Activated CD8-positive, alpha-beta T cell treated with anti-CD3 and anti-CD28 coated beads, Interleukin-2, amount 10 ng/mL, durations not matched to agents 7 days and 5 days (primary cell): ENCODE measurements at regions not wholly inside any gene's neighbourhood (a gene's known extent, or its start where the extent isn't known, plus 50 kb on each side); places are given as distances from the start of the nearest gene placed in this dataset.

Experiments
- ATAC-seq: fragments of 150-1000 bp; cut with Tn5 transposase; one replicate; pipeline ENCODE4 v1.10.0; 2021; ENCODE audit warnings: moderate library complexity
- CTCF ChIA-PET: fragments of 350-600 bp; sonication (Branson Sonifier 250); formaldehyde crosslinking; loops from one replicate; lab custom pipeline; 2021; ENCODE audit warnings: antibody characterized with exemption; lab: Charles Lee
- POLR2A ChIA-PET: fragments of 350-600 bp; sonication (Branson Sonifier 250); formaldehyde crosslinking; loops from one replicate; lab custom pipeline; 2021; ENCODE audit warnings: antibody characterized with exemption; lab: Charles Lee
- DNase-seq: peaks from one replicate; pipeline ENCODE4 v3.0.0-alpha.2; 2020
- H3K27ac Mint-ChIP-seq: one replicate; pipeline ENCODE4 v1.8.0; 2021; ENCODE audit warnings: mild to moderate bottlenecking, mixed read lengths
- H3K27me3 Mint-ChIP-seq: one replicate; pipeline ENCODE4 v1.8.0; 2021; ENCODE audit warnings: low read depth, mixed read lengths
- H3K36me3 Mint-ChIP-seq: one replicate; pipeline ENCODE4 v1.8.0; 2021; ENCODE audit warnings: low read depth, mixed read lengths
- H3K4me1 Mint-ChIP-seq: one replicate; pipeline ENCODE4 v1.8.0; 2021; ENCODE audit warnings: low read depth, mixed read lengths
- H3K4me3 Mint-ChIP-seq: one replicate; pipeline ENCODE4 v1.8.0; 2021; ENCODE audit warnings: mild to moderate bottlenecking, mixed read lengths
- H3K9me3 Mint-ChIP-seq: one replicate; pipeline ENCODE4 v1.8.0; 2022; ENCODE audit warnings: mixed read lengths; ENCODE audit not compliant: insufficient read depth

DNA sequence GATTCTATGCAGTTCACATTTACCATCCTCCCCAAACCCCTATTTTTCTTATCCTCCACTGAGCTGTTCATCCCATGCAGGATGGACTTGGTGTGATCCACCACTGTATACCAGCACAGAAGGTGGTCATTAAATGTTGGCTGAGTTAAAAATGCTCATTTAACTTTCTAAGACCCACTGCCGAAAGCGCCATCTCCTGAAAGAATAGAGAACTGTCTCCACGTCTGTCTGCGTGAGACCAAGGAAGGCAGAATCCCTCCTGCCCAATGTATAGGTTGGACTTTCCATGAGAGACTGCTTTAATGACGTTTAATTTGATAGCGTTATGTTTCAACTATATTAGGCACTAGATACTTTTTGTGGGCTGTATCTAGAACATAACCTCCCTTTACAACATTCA lies 124.3 kb downstream of the GPAM start:
- Mint-ChIP-seq H3K27ac (no peak overlapping the region), H3K4me3 (no peak overlapping the region), H3K9me3 (no peaks in the 10 kb centered on the region), H3K36me3 (no peaks in the 10 kb centered on the region), H3K4me1 (no peaks in the 10 kb centered on the region), H3K27me3 (no peaks in the 10 kb centered on the region)
- ATAC-seq (no peak), DNase-seq (no peak)
- POLR2A ChIA-PET, result no interaction called here
- CTCF ChIA-PET, result no interaction called here

DNA sequence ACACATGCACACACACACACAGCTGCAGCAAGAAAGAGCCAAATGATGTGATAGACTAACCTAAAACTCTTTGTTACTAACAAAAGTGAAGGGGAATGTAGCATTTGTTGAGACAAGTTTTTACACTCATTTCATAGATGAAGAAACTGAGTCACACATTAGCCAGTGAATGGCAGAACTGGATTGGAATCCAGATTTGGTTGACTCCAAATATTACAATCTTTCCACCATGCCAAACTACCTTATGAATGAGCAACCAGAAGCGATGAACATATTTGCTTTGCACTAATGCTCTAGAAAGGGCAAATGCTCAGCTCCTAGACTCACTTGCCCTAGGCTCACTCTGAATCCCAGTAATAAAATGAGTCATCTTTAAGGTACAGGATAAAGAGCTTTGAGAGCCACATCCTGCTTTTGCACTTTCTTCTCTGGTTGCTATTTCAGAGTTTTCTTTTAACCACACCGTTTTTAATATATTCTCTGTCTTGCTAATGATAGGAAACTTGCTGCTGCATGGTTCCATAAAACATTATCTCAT lies 111.9 kb downstream of the GPAM start:
- CTCF ChIA-PET, result no interaction called here
- POLR2A ChIA-PET, result no interaction called here

DNA sequence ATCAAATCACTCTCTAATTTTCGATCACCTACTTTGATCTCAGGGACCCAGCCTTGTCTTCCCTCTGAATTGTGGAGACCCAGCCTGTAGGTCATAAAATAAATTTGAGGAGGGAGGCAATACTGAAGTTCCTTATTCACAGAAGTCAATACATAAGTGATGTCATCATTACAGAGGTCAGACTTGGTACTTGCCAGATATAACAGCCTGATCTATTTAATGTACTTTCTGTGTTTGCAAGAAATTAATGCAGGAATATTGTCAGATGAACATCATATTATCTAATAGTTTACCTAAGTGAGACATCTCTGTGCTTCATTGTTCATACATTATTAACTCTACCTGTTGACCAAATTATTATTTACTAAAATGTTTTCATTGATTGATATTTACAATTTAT lies 105.6 kb downstream of the GPAM start:
- ChIA-PET CTCF (no interaction called here), POLR2A (no interaction called here)
- H3K36me3 Mint-ChIP-seq, result no peaks in the 10 kb centered on the region
- no peaks in the 10 kb centered on the region for H3K27me3 Mint-ChIP-seq
- no peak overlapping the region for H3K4me3 Mint-ChIP-seq
- ATAC-seq (no peak), DNase-seq (no peak)
- H3K9me3 Mint-ChIP-seq, result no peaks in the 10 kb centered on the region
- no peaks in the 10 kb centered on the region for H3K4me1 Mint-ChIP-seq
- H3K27ac Mint-ChIP-seq, result no peak overlapping the region

More for the DNA sequence above, 111.9 kb downstream of the GPAM start:
- H3K36me3 Mint-ChIP-seq, result no peaks in the 10 kb centered on the region
- no peaks in the 10 kb centered on the region for H3K4me1 Mint-ChIP-seq
- H3K9me3 Mint-ChIP-seq, result no peaks in the 10 kb centered on the region
- no peak overlapping the region for H3K4me3 Mint-ChIP-seq
- DNase-seq, result no peak
- H3K27ac Mint-ChIP-seq, result no peak overlapping the region
- no peaks in the 10 kb centered on the region for H3K27me3 Mint-ChIP-seq
- no peak for ATAC-seq

DNA sequence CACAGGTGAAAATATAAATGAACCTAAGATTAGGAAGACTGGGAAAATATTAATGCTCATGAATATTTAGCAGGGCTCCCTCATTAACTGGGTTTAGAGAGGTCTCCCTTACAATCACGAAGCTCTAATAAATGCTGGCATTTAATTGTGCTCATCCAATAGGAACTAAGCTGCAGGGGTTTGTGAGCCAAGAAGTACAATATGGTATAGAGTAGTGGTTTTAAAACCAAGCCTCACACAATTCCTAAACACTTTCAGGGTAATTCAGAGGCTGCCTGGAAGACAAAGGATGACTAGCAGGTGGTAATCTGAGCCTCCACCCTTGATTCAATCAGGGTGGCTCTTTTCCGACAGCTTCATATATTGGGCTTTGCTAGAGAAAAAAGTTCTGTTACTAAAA lies 103.3 kb downstream of the GPAM start:
- H3K4me1 Mint-ChIP-seq, result no peaks in the 10 kb centered on the region
- ChIA-PET CTCF (no interaction called here), POLR2A (no interaction called here)
- ATAC-seq, result no peak
- no peaks in the 10 kb centered on the region for H3K27me3 Mint-ChIP-seq
- H3K9me3 Mint-ChIP-seq, result no peaks in the 10 kb centered on the region
- no peak for DNase-seq
- no peak overlapping the region for H3K27ac Mint-ChIP-seq
- H3K36me3 Mint-ChIP-seq, result no peaks in the 10 kb centered on the region
- H3K4me3 Mint-ChIP-seq, result no peak overlapping the region

DNA sequence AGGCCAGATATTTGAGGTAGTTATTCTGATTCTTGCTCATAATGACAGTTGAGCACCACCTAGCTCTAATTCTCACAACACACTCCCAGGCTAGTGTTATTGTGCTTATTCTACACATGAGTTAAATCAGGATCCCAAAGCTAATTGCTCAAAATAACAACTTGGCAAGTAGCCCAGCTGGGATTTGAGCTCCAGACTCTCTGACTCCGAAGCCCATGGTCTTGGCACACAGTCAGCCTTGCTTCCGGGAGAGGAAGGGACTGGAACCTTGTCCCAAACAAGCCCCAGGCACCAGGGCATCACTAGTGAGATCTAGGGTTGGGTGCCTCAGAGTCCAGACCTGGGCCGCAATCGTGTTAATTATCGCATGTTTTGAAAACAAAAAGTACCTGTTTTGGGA lies 101.4 kb downstream of the GPAM start:
- Mint-ChIP-seq H3K36me3 (no peaks in the 10 kb centered on the region), H3K9me3 (no peaks in the 10 kb centered on the region), H3K4me3 (no peak overlapping the region), H3K4me1 (no peaks in the 10 kb centered on the region), H3K27ac (no peak overlapping the region), H3K27me3 (no peaks in the 10 kb centered on the region)
- ChIA-PET CTCF (no interaction called here), POLR2A (no interaction called here)
- no peak for ATAC-seq
- DNase-seq, result no peak

DNA sequence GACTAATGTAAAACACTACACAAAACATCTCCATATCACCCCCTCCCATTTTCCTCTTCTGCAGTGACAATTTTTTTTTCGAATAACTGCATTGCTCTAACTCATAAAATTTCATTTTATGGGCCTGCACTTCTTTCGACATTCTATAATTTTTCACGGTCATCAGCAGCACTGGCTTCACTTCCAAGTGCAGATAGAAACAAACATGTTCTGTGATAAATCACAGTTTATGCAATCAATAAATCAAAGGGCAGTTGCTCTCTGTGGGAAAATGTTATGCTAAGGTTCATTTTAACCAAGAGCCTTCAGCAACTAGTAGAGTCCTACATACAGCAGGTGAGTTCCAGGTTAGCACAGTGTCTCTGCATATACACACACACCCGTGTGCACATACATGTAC lies 100.1 kb downstream of the GPAM start:
- H3K4me1 Mint-ChIP-seq, result no peaks in the 10 kb centered on the region
- CTCF ChIA-PET, result no interaction called here
- no peak overlapping the region for H3K4me3 Mint-ChIP-seq
- H3K9me3 Mint-ChIP-seq, result no peaks in the 10 kb centered on the region
- DNase-seq (no peak), ATAC-seq (no peak)
- no peak overlapping the region for H3K27ac Mint-ChIP-seq
- H3K36me3 Mint-ChIP-seq, result no peaks in the 10 kb centered on the region
- H3K27me3 Mint-ChIP-seq, result no peaks in the 10 kb centered on the region
- POLR2A ChIA-PET, result no interaction called here

DNA sequence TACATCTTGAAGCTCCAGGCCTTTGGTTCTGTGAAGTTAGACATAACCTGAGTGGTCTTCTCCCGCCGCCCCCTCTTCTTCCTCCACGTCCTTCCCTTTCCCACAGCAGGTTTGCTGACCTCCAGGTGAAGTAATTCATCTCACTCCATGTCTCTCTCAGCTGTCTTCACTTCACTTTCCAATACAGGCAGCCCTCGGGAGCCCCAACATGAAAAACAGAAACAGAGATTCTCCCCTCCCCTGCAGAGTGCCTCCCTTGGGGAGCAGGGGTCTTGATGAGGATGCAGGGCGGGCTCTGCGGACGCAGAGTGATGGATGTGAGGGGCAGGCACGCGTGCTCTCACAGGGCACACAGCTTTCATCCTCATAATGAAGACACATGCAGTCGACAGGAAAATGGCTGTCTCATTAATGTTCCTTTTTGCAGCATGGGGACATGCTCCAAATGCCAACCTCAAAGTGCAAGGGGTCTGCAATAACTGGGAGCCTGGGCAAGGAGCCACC lies 95.6 kb downstream of the GPAM start:
- Mint-ChIP-seq H3K36me3 (no peaks in the 10 kb centered on the region), H3K4me3 (no peak overlapping the region), H3K27me3 (no peaks in the 10 kb centered on the region), H3K27ac (no peak overlapping the region), H3K9me3 (no peaks in the 10 kb centered on the region), H3K4me1 (no peaks in the 10 kb centered on the region)
- ChIA-PET POLR2A (no interaction called here), CTCF (no interaction called here)
- DNase-seq (no peak), ATAC-seq (no peak)

DNA sequence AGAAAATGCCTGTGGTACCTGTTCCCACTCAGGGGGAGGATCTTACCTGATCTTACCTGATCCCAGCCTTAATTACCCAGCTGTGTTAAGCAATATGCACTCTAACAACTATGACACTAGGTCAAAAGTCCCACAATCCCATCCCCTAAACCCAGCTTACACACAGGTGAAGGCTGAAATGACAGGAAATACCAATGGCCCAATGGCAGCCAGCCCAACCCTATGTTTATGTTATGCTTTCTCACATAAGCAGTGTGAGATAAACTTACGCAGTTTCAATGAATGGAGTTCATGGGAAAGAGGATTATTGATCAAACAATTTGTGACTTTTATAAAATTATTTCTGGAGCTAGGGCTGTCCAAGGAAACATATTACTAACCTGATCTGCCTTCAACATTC lies 91.9 kb downstream of the GPAM start:
- ATAC-seq (no peak), DNase-seq (no peak)
- ChIA-PET POLR2A (no interaction called here), CTCF (no interaction called here)
- Mint-ChIP-seq H3K27me3 (peaks cover 1% of the 10 kb centered on the region), H3K4me1 (no peaks in the 10 kb centered on the region), H3K27ac (no peak overlapping the region), H3K9me3 (no peaks in the 10 kb centered on the region), H3K36me3 (no peaks in the 10 kb centered on the region), H3K4me3 (no peak overlapping the region)

DNA sequence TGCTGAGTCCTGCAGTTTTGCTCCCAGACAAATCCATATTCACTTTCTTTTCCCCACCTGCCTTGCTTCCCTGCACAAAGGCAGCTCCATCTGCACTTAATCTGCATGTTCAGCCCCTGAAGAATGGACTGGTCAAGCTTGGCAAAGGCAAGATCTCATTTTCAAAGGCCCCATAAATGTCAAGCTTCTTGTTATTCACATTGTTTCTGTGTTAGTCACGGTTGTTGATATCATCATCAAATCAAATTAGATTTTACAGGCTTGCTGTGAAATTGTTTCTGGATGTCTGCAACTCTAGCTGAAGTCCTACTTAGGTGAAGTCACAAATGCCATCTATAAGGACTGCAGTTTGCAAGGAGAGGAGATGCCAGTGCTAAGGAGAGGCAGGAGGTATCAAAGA lies 91.0 kb downstream of the GPAM start:
- DNase-seq (no peak), ATAC-seq (no peak)
- Mint-ChIP-seq H3K36me3 (no peaks in the 10 kb centered on the region), H3K27me3 (peaks cover 2% of the 10 kb centered on the region), H3K9me3 (no peaks in the 10 kb centered on the region), H3K4me3 (no peak overlapping the region), H3K27ac (no peak overlapping the region), H3K4me1 (no peaks in the 10 kb centered on the region)
- POLR2A ChIA-PET, result no interaction called here
- CTCF ChIA-PET, result no interaction called here

DNA sequence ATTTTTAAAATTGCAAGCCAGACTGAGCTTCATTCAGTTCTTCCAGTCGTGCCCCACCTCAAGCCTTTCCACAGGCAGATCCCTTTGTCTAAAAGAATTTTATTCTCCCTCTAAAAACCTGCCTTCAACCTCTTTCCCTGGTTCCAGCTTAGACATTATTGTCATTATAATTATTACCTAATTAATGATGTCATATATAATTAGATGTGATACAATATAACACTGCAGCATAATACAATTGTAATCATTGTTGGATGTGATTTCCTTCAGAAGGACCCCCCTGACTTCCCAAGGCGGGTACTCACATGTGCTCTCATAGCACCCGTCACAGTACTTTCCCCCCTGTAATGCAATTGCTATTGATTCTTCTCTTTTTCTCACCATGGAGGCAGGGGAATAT lies 88.6 kb downstream of the GPAM start:
- Mint-ChIP-seq H3K4me1 (no peaks in the 10 kb centered on the region), H3K4me3 (no peak overlapping the region), H3K9me3 (no peaks in the 10 kb centered on the region), H3K36me3 (no peaks in the 10 kb centered on the region), H3K27me3 (peaks cover 2% of the 10 kb centered on the region), H3K27ac (no peak overlapping the region)
- no peak for ATAC-seq
- POLR2A ChIA-PET, result no interaction called here
- DNase-seq, result no peak
- CTCF ChIA-PET, result no interaction called here

DNA sequence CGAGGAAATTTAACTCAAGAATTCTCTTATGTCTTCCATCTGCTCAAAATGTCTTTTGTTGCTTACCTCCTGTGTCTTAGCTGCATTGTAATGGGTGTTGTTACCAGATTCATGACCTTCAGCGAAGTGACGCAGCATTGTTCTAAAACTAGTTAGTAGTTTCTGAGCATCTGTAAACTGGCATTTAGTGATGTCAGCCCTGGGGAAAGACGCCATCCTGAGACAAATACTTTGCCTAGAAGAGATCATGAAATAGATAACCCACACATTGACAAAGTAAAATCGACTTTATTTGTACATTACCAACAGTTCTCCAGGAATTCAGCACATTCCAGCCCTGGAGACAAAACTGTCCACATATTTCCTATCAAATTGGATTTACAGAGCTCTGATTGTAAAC lies 87.8 kb downstream of the GPAM start:
- ChIA-PET CTCF (no interaction called here), POLR2A (no interaction called here)
- Mint-ChIP-seq H3K4me3 (no peak overlapping the region), H3K9me3 (no peaks in the 10 kb centered on the region), H3K4me1 (no peaks in the 10 kb centered on the region), H3K36me3 (no peaks in the 10 kb centered on the region), H3K27ac (no peak overlapping the region), H3K27me3 (peaks cover 2% of the 10 kb centered on the region)
- DNase-seq (no peak), ATAC-seq (no peak)

DNA sequence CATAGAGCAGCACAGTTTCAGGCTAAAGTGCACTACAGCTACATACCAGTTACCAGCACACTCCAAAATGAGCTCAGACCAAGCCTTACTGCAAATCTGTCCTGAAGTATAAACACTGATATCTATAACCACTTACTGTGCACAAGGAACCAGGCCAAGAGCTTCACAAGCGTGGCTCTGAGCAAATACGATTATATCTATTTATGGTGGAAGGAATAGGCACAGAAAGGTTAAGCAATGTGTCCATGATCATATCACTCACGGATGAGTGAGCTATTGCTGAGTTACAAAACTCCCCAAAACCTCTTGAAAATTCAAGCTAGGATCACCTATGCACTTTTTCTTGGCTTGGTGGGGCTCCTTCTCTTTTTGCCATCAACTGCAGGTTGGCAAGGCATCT lies 84.9 kb downstream of the GPAM start:
- Mint-ChIP-seq H3K9me3 (no peaks in the 10 kb centered on the region), H3K27ac (no peak overlapping the region), H3K27me3 (peaks cover 7% of the 10 kb centered on the region), H3K4me1 (no peaks in the 10 kb centered on the region), H3K36me3 (no peaks in the 10 kb centered on the region), H3K4me3 (no peak overlapping the region)
- ChIA-PET POLR2A (no interaction called here), CTCF (interaction anchor here (1.0 kb wide), 1 partner anchor 38 kb away, joined by 3 read pairs; no protein-coding TSS in a partner anchor)
- no peak for ATAC-seq
- no peak for DNase-seq
